ENCODE measurements at regions not wholly inside any gene's neighbourhood (a gene's known extent, or its start where the extent isn't known, plus 50 kb on each side); places are given as distances from the start of the nearest gene placed in this dataset.

GRCh38 chr16:9260666-9261065 is 169.2 kb downstream of the HAPSTR1 start:
- H3K27me3 ChIP-seq (ENCODE audit: control insufficient read depth, insufficient read depth, low read length): no peaks in the 10 kb centered on the region
- no peak for DNase-seq (ENCODE audit: low read depth)
- ChIA-PET POLR2A (no interaction called here), CTCF (no interaction called here)
- no peaks in the 10 kb centered on the region for H3K36me3 ChIP-seq (ENCODE audit: control insufficient read depth, insufficient read depth, low read length)
- no peak overlapping the region for H3K4me3 ChIP-seq (ENCODE audit: low read depth, low read length)
- TF ChIP-seq CTCF (IDR thresholded peaks at IDR 0.05; ENCODE audit: insufficient read depth, low read depth, low read length): no peak

GRCh38 chr16:9261376-9261775 is 169.9 kb downstream of the HAPSTR1 start:
- no peaks in the 10 kb centered on the region for H3K27me3 ChIP-seq (ENCODE audit: control insufficient read depth, insufficient read depth, low read length)

GRCh38 chr16:9262941-9263715 is 171.7 kb downstream of the HAPSTR1 start:
- ChIA-PET POLR2A (no interaction called here), CTCF (no interaction called here)
- H3K36me3 ChIP-seq (ENCODE audit: control insufficient read depth, insufficient read depth, low read length): no peaks in the 10 kb centered on the region
- TF ChIP-seq CTCF (IDR thresholded peaks at IDR 0.05; ENCODE audit: insufficient read depth, low read depth, low read length): no peak
- DNase-seq (ENCODE audit: low read depth): no peak
- no peaks in the 10 kb centered on the region for H3K27me3 ChIP-seq (ENCODE audit: control insufficient read depth, insufficient read depth, low read length)
- no peak overlapping the region for H3K4me3 ChIP-seq (ENCODE audit: low read depth, low read length)

More at GRCh38 chr16:9261376-9261775, 169.9 kb downstream of the HAPSTR1 start:
- Histone ChIP-seq H3K36me3 (ENCODE audit: control insufficient read depth, insufficient read depth, low read length) (no peaks in the 10 kb centered on the region), H3K4me3 (ENCODE audit: low read depth, low read length) (no peak overlapping the region)
- CTCF ChIA-PET: no interaction called here
- TF ChIP-seq CTCF (IDR thresholded peaks at IDR 0.05; ENCODE audit: insufficient read depth, low read depth, low read length): no peak
- POLR2A ChIA-PET: no interaction called here
- no peak for DNase-seq (ENCODE audit: low read depth)

GRCh38 chr16:9264067-9264466 is 172.6 kb downstream of the HAPSTR1 start:
- Histone ChIP-seq H3K27me3 (ENCODE audit: control insufficient read depth, insufficient read depth, low read length) (no peaks in the 10 kb centered on the region), H3K36me3 (ENCODE audit: control insufficient read depth, insufficient read depth, low read length) (no peaks in the 10 kb centered on the region), H3K4me3 (ENCODE audit: low read depth, low read length) (no peak overlapping the region)
- ChIA-PET POLR2A (no interaction called here), CTCF (no interaction called here)
- TF ChIP-seq CTCF (IDR thresholded peaks at IDR 0.05; ENCODE audit: insufficient read depth, low read depth, low read length): no peak
- DNase-seq (ENCODE audit: low read depth): no peak

- TF ChIP-seq CTCF (IDR thresholded peaks at IDR 0.05; ENCODE audit: insufficient read depth, low read depth, low read length): no peak
- ChIA-PET CTCF (interaction anchor here (1.6 kb wide), 1 partner anchor 10 kb away, joined by 5 read pairs; no protein-coding TSS in a partner anchor), POLR2A (no interaction called here)
Observed at GRCh38 chr16:9268446-9268845, 177.0 kb downstream of the HAPSTR1 start.

More at GRCh38 chr16:9268446-9268845, 177.0 kb downstream of the HAPSTR1 start:
- Histone ChIP-seq H3K36me3 (ENCODE audit: control insufficient read depth, insufficient read depth, low read length) (no peaks in the 10 kb centered on the region), H3K27me3 (ENCODE audit: control insufficient read depth, insufficient read depth, low read length) (no peaks in the 10 kb centered on the region), H3K4me3 (ENCODE audit: low read depth, low read length) (no peak overlapping the region)
- no peak for DNase-seq (ENCODE audit: low read depth)

Measured in BJ (cell line).